ENCODE measurements at regions not wholly inside any gene's neighbourhood (a gene's known extent, or its start where the extent isn't known, plus 50 kb on each side); places are given as distances from the start of the nearest gene placed in this dataset.

- peak; percentile 84 for DNase-seq
These were observed 135.0 kb upstream of the RIPOR2 start for GRCh38 chr6:25070547-25071366.

- no peak for DNase-seq
These were observed 142.4 kb upstream of the RIPOR2 start for GRCh38 chr6:25078141-25078540.

DNA sequence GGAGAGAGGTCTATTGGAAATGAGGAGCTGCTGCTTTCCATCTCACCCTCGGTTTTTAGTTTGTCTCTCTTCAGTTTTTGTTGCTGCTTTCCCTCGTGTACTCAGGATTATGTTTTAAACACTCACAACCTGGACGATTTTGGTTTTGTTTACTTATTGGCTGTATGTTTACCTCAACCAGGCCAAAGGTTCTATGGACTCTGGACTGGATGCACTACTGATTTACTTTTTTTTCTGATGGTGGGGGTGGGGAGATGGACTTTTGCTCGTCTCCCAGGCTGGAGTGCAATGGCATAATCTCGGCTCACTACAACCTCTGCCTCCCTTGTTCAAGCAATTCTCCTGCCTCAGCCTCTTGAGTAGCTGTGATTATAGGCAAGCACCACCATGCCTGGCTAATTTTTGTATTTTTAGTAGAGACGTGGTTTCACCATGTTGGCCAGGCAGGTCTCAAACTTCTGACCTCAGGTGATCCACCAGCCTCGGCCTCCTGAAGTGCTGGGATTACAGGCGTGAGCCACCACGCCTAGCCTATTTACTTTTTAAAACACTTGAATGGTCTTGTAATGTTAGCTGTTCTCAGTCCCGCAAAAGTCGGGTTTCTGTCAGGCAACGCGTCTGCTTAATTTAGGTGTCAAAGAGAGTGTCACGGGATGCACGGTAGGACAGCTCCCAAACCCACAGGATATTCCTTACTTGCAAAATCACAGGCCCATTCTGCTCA lies 148.2 kb upstream of the RIPOR2 start:
- DNase-seq, result no peak

DNA sequence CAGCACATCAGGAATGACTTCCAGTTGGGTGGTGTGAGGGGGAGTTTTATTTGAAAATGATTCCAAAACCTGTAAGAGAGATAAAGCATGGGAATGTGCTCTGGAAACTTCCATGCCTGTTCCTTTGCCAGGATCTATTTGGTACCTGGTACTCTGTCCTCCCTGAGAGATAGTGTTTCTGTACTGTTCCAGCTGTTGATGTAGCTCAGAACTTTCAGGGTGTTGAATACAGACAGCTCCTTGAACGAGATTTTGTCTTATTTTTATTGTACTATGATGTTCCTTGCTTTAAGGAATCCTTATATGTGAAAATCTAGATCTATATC lies 148.7 kb upstream of the RIPOR2 start:
- no peak for DNase-seq

DNA sequence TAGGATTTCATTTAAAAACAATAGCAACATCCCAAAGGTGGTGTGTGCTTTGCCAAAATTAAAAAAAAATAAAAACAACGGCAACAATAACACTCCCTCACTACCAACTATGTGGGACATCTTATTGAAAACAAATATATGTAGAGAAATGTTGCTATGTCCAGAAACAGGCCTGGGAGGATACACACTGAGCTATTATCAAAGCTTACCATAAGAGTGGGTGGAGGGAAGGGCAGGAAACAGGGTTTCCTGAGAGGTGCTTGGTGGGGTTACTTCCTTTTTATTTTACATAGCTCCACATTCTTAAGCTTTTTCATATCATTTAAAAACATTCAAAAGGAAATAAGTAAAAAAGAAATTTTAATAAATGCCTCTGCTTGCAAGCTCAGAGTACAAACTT lies 150.0 kb upstream of the RIPOR2 start:
- DNase-seq, result no peak

DNA sequence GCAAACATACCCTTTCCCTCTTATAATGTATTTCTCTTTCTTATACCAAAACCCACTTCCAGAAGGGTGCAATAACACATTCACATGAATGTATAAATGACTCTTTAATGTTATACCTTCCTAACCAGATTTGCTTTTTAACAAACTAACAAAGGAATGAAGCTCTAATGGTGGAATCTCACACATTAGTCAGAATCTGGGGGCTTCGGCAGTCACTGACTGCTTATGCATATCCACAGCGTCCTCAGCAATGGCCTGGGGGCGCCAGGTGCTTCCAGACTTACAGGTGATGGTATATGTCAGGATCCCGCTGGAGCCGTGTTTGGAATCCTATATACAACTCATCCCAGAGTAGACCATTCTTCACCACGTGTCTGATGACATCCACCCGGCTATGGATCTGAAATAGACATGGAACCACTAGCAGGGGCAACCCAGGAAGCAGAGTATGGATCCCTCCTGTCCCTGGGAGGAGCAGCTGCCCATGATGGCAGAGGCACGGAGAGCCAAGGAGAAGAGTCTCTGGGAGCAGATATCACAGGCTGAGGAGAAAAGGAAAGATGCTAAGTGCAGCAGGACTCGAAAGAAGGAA lies 150.8 kb upstream of the RIPOR2 start:
- no peak for DNase-seq

GRCh38 chr6:25088513-25088912 lies 152.8 kb upstream of the RIPOR2 start:
- no peak for DNase-seq

DNA sequence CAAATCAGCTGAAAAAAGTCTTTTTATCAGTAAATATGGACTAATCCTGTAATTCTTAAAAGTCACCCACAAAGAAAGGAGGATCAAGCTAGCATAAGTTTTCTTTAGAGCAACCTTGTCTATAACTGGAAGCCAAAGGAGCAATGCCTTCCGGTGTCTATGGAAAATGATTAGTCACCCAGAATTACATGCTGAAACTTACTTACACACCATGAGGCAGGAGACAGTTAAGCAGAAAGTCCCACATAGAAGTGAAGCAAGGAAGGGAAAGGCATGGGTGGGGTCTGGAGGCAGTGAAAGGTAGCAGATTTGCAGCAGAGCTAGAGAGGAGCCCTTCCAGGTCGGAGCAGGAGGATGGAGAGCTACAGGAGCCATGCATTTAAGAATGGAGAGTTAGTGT lies 153.7 kb upstream of the RIPOR2 start:
- DNase-seq, result no peak

GRCh38 chr6:25094726-25095125 lies 159.0 kb upstream of the RIPOR2 start:
- no peak for DNase-seq

DNA sequence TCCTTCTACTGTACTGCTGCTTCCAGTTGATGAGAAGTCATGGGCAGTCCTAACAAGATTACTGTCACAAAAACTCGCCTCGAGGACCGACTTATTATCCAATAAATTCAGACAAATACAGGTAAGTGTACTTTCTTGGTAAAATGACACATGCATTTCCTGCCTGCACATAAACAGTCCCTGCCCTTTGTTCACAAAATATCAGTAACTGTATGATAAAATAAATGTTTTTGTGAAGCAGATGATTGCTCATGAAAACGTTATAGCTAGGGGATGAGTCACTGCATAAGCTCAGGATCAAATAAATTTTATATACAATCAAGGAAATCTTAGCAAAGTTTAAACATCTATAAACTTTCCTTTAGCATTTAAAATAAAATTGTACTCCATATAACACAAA lies 164.5 kb upstream of the RIPOR2 start:
- no peak for DNase-seq

DNA sequence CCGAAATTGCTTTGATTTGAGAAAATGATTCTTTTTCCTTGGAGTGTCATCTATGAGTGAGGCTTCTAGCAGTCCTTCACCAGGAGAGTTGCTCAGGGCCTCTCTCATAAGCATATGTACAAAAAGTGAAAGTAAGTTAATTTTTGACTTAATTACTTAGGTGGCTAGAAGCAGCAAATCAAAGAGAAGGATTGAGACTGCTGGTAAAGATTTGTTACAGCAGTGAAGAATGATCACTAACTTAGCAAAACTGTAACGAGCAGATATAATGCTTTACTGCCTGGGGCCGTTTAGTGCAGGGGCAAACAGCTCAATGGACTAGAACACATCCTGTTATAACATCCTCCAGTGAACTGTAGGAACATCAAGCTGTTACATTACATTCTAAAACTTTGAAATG lies 167.8 kb upstream of the RIPOR2 start:
- no peak for DNase-seq

DNA sequence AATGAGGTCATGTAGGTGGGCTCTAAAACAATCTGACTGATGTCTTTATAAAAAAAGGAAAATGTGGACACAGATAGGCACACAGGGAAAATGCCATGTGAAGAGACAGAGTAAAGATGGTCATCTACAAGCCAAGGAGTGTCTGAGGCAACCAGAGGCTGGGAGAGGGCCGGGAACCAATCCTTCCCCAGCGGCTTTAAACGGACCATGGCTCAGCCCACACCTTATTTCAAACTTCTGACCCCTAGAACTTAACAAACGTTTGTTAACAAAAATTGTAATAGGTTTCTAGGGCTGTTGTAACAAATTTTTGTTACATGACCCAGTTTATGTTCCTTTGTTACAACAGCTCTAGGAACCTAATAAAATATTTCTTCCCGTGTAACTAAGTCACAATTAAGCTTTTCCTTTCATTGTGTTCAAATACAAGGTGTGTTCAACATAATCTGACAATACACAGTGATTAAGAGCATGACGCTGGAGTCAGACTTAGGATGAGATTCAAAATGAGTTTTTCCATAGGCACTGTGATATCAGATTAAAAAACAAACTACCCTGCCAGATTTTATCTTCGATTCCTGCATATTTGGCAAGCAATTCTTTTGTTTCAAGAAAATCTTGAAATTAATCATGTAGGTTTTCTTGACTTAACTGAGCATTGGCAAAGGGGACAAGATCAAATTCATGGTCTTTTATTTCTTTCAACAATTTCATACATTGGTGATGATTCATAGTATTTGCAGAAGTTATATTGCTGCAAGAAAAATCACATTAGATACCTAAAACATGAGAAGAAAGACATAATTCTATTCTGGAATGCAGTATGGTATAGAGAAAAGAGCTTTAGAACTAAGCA lies 169.5 kb upstream of the RIPOR2 start:
- no peak for DNase-seq

DNA sequence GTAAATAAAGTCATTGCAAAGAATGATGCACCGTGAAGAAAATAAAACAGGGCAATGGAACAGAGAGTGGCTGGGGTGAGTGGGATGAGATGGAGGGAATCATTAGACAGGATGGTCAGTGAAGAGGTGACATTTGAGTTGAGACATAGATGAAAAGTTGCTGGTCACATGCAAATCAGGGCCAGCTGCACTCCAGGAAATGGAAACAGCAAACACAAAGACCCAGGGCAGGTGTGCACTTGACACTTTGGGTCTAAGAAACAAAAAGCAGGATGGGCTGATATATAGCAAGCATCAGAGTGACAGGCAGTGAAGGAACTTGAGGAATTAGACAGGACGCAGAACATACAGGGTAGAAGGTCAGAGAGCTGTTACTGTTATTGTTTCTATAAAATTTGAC lies 171.5 kb upstream of the RIPOR2 start:
- DNase-seq, result no peak

DNA sequence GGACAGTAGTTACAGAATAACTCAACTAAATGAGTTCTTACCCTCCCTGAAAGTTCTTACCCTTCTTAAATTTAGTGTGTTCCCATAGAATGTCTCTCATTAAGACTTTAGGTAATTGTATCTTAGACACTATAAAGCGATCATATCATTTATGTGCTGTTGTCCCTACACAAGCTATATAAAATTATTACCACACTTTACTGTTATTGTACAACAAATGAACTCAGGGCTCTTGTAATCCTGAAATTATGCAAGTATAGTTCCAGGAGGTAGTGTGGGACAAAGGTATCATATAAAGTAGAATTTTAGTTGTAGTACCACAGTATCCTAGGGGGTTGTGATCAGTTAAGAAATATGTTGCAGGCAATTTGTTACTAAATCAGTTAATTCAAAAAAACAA lies 167.4 kb upstream of the CARMIL1 start:
- DNase-seq, result no peak

- no peak for DNase-seq
These were observed 166.8 kb upstream of the CARMIL1 start for GRCh38 chr6:25112322-25112773.

GRCh38 chr6:25113436-25113835 lies 165.7 kb upstream of the CARMIL1 start:
- no peak for DNase-seq

DNA sequence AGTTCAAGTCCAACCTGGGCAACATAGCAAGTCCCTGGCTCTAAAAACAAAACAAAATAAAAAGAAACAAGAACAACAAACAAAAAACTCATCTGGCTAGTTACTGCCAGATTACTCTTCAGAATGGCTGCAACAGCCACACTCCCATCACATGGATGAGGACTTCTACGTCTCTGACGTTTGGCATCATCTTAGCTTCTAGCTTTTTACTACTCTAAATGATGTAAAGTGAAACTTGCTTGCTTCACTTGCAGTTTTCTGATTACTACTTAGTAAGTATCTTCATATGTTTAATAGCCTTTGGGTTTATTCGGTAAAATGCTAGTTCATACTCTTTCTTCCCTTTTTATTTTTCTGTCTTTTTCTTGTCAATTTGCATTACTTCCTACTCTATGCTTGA lies 161.1 kb upstream of the CARMIL1 start:
- no peak for DNase-seq

DNA sequence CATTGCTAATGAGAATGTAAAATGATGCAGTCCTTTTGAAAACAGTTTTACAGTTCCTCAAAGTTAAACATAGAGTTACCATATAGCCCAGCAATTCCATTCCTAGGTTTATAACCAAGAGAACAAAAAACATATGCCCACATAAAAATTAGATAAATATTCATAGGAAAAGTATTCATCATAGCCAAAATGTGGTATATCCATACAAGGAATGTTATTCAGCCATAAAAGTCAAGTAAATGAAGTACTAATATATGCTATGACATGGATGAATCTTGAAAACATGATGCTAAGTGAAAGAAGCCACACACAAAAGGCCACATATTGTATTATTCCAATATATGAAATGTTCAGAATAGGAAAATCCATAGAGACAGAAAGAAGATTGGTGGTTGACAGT lies 158.0 kb upstream of the CARMIL1 start:
- DNase-seq, result no peak

DNA sequence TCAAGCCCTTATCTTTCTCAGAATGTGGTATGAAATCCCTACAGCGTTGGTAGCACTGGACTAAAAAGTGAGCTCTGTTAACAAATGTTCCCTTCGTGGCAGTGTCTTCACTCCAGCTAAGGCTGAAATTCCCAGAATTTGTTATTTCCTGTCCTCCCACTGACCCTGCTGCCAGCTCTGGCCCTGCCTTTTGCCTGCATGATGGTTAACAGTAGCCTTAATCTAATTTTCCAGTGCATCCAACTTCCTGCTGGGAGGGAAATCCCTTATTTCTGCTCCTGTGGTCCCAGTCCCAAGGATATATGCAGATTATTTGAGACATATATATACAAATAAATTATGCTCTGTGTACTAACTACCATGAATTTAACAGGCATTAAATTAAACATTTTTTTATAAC lies 157.2 kb upstream of the CARMIL1 start:
- DNase-seq, result peak; percentile 47

DNA sequence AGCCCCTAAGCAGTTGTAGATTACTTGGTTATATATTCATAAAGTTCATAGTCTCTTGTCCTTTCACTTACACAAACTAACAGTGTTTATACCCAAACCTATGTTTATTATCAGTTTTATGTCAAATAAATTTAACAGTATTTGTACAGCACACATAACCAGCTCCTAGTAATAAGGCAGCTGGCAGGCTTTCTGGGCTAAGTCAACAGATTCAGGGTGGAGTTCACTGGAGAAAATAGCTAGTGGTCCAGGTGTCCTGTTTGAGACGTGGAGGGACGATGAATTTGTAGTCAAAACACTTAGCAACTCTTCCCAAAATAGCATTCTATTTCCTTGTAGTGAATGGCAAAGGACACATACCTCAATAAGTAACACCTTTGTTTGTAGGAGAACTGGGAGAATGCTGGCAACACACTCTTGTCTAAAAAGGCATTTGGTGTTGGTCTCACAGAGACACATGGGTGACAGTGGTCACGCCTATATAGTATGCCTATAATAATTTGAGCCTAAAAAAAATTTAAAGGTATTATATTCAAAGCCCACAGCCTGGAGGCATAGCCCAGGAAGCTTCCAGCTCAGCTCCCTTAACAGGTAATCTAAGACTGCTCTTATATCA lies 156.4 kb upstream of the CARMIL1 start:
- DNase-seq, result no peak

DNA sequence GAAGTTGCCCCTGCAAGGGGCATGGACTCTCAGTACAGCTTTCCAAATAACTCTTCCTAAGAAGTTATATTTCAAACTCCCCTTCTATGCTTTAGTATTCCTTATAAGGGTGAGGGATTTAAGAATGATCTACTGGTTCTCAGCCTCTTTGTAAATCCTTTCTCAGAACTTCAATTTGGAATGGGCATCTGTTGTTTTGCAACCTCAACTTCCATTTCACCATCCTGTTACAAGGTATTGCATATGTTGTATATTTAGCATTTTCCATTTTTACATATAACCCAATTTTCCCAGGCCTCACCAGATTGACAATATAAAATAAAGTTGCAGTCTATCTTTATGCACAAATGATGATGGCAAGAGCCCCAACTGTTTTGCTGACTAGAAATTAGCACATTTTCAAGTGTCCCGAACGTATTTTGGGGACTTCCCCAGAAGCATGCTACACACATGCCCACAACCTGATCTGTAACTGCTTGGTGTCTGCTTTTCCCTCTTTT lies 154.9 kb upstream of the CARMIL1 start:
- DNase-seq, result no peak

DNA sequence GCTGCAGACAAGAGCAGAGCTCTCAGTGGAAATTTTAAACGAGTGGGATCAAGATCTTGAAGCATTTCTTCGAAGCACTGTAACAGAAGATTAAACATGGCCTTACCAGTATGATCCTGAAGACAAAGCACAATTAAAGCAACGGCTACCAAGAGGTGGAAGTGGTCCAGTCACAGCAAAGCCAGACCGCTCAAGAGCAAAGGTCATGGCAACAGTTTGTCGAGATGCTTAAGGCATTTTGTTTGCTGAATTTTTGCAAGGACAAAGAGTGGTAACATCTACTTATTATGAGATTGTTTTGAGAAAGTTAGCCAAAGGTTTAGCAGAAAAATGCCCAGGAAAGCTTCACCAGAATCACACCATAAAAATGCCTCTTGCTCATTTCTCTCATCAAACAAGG lies 153.4 kb upstream of the CARMIL1 start:
- no peak for DNase-seq

Measured in right hindlimb (tissue), 1 donor.